ENCODE measurements at regions not wholly inside any gene's neighbourhood (a gene's known extent, or its start where the extent isn't known, plus 50 kb on each side); places are given as distances from the start of the nearest gene placed in this dataset.

DNA sequence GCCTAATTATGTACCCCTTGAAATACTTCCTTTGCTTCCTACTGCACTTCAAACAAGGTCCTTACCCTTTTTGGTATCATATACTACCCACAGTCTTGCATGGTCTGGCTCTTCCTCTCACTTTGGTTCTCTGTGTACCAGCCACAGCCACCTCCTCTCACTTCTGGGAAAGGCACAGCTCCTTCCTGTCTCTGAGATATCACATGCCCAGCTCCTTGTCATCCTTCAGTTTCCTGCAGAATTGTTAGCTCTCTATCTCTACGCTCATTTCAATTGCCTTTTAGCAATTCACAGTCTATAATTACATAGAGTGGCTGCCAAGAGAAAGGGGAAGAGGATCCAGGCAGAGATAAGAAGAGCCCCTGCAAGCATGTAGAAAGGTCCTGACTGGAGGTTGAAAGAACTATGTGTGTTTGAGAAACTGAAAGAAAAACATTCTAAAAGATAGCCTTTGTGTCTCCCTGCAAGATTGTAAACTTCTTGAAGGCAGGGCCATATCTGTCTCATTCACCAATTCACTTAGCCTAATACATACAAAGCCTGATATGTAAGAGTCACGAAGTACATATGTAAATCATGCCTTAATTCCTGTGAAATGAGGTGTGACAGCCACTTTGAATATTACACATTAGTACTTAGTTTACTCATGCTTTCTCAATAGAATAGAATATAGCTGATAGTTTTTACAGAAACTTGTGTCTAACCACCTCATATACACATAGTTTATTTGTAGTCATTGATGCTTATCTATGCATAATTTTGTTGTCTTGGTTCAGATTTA is 933.1 kb downstream of the DIAPH3 start:
- Mint-ChIP-seq H3K4me3 (no peak overlapping the region), H3K27me3 (ENCODE audit: low read depth) (no peaks in the 10 kb centered on the region), H3K27ac (no peak overlapping the region), H3K4me1 (0 out of 2 replicates have a peak, but pooled peaks cover 2% of the 10 kb centered on the region), H3K36me3 (no peaks in the 10 kb centered on the region), H3K9me3 (no peaks in the 10 kb centered on the region)
- ChIA-PET POLR2A (no interaction called here), CTCF (interaction anchor here (0.7 kb wide), 1 partner anchor 9 kb away, joined by 3 read pairs; no protein-coding TSS in a partner anchor)
- ATAC-seq (no peak), DNase-seq (ENCODE audit: low spot score) (no peak)
- no peak for TF ChIP-seq IRF2 (CRISPR knock-in tag; IDR thresholded peaks at IDR 0.05; ENCODE audit: borderline replicate concordance, low read depth)
- TF ChIP-seq ELF4 (CRISPR knock-in tag; IDR thresholded peaks at IDR 0.05; ENCODE audit: low read depth), result no peak
- TF ChIP-seq FOXK1 (CRISPR knock-in tag; IDR thresholded peaks at IDR 0.05), result no peak
- TF ChIP-seq, protein P1, sequence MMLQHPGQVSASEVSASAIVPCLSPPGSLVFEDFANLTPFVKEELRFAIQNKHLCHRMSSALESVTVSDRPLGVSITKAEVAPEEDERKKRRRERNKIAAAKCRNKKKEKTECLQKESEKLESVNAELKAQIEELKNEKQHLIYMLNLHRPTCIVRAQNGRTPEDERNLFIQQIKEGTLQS (CRISPR knock-in tag; conservative IDR thresholded peaks at IDR 0.05), result no peak
- TF ChIP-seq, protein P2, sequence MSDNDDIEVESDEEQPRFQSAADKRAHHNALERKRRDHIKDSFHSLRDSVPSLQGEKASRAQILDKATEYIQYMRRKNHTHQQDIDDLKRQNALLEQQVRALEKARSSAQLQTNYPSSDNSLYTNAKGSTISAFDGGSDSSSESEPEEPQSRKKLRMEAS (CRISPR knock-in tag; IDR thresholded peaks at IDR 0.05), result no peak
- TF ChIP-seq, protein P3, sequence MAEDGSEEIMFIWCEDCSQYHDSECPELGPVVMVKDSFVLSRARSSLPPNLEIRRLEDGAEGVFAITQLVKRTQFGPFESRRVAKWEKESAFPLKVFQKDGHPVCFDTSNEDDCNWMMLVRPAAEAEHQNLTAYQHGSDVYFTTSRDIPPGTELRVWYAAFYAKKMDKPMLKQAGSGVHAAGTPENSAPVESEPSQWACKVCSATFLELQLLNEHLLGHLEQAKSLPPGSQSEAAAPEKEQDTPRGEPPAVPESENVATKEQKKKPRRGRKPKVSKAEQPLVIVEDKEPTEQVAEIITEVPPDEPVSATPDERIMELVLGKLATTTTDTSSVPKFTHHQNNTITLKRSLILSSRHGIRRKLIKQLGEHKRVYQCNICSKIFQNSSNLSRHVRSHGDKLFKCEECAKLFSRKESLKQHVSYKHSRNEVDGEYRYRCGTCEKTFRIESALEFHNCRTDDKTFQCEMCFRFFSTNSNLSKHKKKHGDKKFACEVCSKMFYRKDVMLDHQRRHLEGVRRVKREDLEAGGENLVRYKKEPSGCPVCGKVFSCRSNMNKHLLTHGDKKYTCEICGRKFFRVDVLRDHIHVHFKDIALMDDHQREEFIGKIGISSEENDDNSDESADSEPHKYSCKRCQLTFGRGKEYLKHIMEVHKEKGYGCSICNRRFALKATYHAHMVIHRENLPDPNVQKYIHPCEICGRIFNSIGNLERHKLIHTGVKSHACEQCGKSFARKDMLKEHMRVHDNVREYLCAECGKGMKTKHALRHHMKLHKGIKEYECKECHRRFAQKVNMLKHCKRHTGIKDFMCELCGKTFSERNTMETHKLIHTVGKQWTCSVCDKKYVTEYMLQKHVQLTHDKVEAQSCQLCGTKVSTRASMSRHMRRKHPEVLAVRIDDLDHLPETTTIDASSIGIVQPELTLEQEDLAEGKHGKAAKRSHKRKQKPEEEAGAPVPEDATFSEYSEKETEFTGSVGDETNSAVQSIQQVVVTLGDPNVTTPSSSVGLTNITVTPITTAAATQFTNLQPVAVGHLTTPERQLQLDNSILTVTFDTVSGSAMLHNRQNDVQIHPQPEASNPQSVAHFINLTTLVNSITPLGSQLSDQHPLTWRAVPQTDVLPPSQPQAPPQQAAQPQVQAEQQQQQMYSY (CRISPR knock-in tag; IDR thresholded peaks at IDR 0.05), result no peak
- TF ChIP-seq, protein P4, sequence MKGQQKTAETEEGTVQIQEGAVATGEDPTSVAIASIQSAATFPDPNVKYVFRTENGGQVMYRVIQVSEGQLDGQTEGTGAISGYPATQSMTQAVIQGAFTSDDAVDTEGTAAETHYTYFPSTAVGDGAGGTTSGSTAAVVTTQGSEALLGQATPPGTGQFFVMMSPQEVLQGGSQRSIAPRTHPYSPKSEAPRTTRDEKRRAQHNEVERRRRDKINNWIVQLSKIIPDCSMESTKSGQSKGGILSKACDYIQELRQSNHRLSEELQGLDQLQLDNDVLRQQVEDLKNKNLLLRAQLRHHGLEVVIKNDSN (CRISPR knock-in tag; IDR thresholded peaks at IDR 0.05), result no peak
- TF ChIP-seq ATF1 (CRISPR knock-in tag; IDR thresholded peaks at IDR 0.05), result no peak
- no peak for TF ChIP-seq FOXP1 (CRISPR knock-in tag; IDR thresholded peaks at IDR 0.05; ENCODE audit: borderline replicate concordance)

DNA sequence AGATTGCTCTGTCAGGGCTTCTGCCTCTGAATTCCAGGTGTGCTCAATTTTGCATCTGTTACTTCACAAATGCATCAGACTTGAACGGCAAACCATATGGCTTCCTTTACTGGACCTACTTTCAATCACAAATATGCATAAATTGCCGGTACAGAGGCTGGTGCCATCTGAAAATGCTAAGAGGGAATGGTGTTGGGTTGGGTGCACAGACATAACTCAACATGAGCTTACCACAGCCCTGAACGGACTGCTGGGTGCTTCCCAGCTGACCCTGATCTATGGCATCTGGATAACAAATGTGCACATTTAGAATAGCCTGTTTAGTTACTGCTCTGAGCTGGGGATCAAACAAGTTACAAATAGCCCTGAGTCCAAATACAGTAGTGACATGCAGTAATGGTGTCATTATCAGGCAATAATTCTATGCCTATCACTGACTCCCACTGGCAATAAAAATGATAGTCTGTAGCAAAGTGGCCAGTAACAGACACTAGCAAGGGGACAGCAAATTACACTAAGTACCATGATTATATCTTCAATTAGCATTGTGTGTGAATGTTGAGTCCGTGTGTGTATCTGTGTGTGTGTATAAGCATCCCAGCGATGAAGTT is 927.3 kb downstream of the DIAPH3 start:
- Mint-ChIP-seq H3K27ac (no peak overlapping the region), H3K9me3 (no peaks in the 10 kb centered on the region), H3K36me3 (no peaks in the 10 kb centered on the region), H3K4me1 (0 out of 2 replicates have a peak, but pooled peaks cover under 1% of the 10 kb centered on the region), H3K27me3 (ENCODE audit: low read depth) (no peaks in the 10 kb centered on the region), H3K4me3 (no peak overlapping the region)
- CTCF ChIA-PET, result no interaction called here
- POLR2A ChIA-PET, result no interaction called here
- no peak for DNase-seq (ENCODE audit: low spot score)
- no peak for ATAC-seq
- TF ChIP-seq TEAD4 (CRISPR knock-in tag; IDR thresholded peaks at IDR 0.05) (no peak), CREM (CRISPR knock-in tag; IDR thresholded peaks at IDR 0.05) (no peak), TP53 (CRISPR knock-in tag; IDR thresholded peaks at IDR 0.05) (no peak), ZNF138 (CRISPR knock-in tag; conservative IDR thresholded peaks at IDR 0.05) (no peak), HMGA2 (CRISPR knock-in tag; IDR thresholded peaks at IDR 0.05) (no peak), IRF2 (CRISPR knock-in tag; IDR thresholded peaks at IDR 0.05; ENCODE audit: borderline replicate concordance, low read depth) (no peak), SMAD4 (CRISPR knock-in tag; IDR thresholded peaks at IDR 0.05) (no peak), JUN (CRISPR knock-in tag; IDR thresholded peaks at IDR 0.05) (no peak)
- TF ChIP-seq, protein P5, sequence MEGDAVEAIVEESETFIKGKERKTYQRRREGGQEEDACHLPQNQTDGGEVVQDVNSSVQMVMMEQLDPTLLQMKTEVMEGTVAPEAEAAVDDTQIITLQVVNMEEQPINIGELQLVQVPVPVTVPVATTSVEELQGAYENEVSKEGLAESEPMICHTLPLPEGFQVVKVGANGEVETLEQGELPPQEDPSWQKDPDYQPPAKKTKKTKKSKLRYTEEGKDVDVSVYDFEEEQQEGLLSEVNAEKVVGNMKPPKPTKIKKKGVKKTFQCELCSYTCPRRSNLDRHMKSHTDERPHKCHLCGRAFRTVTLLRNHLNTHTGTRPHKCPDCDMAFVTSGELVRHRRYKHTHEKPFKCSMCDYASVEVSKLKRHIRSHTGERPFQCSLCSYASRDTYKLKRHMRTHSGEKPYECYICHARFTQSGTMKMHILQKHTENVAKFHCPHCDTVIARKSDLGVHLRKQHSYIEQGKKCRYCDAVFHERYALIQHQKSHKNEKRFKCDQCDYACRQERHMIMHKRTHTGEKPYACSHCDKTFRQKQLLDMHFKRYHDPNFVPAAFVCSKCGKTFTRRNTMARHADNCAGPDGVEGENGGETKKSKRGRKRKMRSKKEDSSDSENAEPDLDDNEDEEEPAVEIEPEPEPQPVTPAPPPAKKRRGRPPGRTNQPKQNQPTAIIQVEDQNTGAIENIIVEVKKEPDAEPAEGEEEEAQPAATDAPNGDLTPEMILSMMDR (IDR thresholded peaks at IDR 0.05), result no peak
- TF ChIP-seq, protein P6, sequence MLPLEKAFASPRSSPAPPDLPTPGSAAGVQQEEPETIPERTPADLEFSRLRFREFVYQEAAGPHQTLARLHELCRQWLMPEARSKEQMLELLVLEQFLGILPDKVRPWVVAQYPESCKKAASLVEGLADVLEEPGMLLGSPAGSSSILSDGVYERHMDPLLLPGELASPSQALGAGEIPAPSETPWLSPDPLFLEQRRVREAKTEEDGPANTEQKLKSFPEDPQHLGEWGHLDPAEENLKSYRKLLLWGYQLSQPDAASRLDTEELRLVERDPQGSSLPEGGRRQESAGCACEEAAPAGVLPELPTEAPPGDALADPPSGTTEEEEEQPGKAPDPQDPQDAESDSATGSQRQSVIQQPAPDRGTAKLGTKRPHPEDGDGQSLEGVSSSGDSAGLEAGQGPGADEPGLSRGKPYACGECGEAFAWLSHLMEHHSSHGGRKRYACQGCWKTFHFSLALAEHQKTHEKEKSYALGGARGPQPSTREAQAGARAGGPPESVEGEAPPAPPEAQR (CRISPR knock-in tag; IDR thresholded peaks at IDR 0.05), result no peak
- TF ChIP-seq, protein P7, sequence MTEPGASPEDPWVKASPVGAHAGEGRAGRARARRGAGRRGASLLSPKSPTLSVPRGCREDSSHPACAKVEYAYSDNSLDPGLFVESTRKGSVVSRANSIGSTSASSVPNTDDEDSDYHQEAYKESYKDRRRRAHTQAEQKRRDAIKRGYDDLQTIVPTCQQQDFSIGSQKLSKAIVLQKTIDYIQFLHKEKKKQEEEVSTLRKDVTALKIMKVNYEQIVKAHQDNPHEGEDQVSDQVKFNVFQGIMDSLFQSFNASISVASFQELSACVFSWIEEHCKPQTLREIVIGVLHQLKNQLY (CRISPR knock-in tag; IDR thresholded peaks at IDR 0.05), result no peak
- TF ChIP-seq, protein P8, sequence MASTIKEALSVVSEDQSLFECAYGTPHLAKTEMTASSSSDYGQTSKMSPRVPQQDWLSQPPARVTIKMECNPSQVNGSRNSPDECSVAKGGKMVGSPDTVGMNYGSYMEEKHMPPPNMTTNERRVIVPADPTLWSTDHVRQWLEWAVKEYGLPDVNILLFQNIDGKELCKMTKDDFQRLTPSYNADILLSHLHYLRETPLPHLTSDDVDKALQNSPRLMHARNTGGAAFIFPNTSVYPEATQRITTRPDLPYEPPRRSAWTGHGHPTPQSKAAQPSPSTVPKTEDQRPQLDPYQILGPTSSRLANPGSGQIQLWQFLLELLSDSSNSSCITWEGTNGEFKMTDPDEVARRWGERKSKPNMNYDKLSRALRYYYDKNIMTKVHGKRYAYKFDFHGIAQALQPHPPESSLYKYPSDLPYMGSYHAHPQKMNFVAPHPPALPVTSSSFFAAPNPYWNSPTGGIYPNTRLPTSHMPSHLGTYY (CRISPR knock-in tag; IDR thresholded peaks at IDR 0.05), result no peak

All from WTC11 (cell line).